PC-3 (cell line): ENCODE measurements at regions not wholly inside any gene's neighbourhood (a gene's known extent, or its start where the extent isn't known, plus 50 kb on each side); places are given as distances from the start of the nearest gene placed in this dataset.
"Not testable (repeated sequence)": the region's sequence is repeated elsewhere in the genome, so short reads cannot be mapped to it uniquely, and the experiment has no call there.

Experiments
- ATAC-seq: fragments of 200-7000 bp; cut with Tn5 transposase; 2 replicates; pipeline ENCODE4 v1.9.1; 2020; ENCODE audit warnings: mild to moderate bottlenecking, moderate library complexity
- BruUV-seq: library from RNA; stranded (reverse); fragments of 400-500 nt; replicated peaks from 2 replicates; lab custom pipeline; 2021; lab: Mats Ljungman, UMichigan
- CTCF ChIA-PET: fragments of 300-600 bp; sonication (Branson Sonifier 250); formaldehyde crosslinking; loops from one replicate; lab custom pipeline; 2022; ENCODE audit warnings: antibody characterized with exemption; lab: Charles Lee
- POLR2A ChIA-PET: fragments of 300-600 bp; sonication (Branson Sonifier 250); formaldehyde crosslinking; loops from one replicate; lab custom pipeline; 2022; ENCODE audit warnings: antibody characterized with exemption; ENCODE audit not compliant: unreplicated experiment; lab: Charles Lee
- DNase-seq: peaks from one replicate; pipeline ENCODE4 v3.0.0-alpha.2; 2015
- H2AFZ ChIP-seq: fragments of 300-600 bp; sonication (generic); 2 replicates; pipeline ENCODE4 v1.6.0; 2016; ENCODE audit warnings: antibody characterized with exemption, low read length
- H3F3A ChIP-seq: fragments of 300-600 bp; sonication (generic); one replicate; pipeline ENCODE4 v1.6.0; 2017; ENCODE audit warnings: antibody characterized with exemption, low read length, control low read depth, mild to moderate bottlenecking; ENCODE audit not compliant: unreplicated experiment
- H3K27ac ChIP-seq: fragments of 300-600 bp; sonication (generic); 2 replicates; pipeline ENCODE4 v1.5.1; 2016; ENCODE audit warnings: mild to moderate bottlenecking, low read length
- H3K27me3 ChIP-seq: fragments of 300-600 bp; sonication (generic); 2 replicates; pipeline ENCODE4 v1.6.1; 2016; ENCODE audit warnings: low read length, mixed read lengths
- H3K36me3 ChIP-seq: fragments of 300-600 bp; sonication (generic); 2 replicates; pipeline ENCODE4 v1.6.1; 2016; ENCODE audit warnings: low read depth, mixed run types, low read length, mixed read lengths
- H3K4me1 ChIP-seq: fragments of 300-600 bp; sonication (generic); 2 replicates; pipeline ENCODE4 v1.5.1; 2016; ENCODE audit warnings: low read length; ENCODE audit not compliant: insufficient read depth
- H3K4me2 ChIP-seq: fragments of 300-600 bp; sonication (generic); 2 replicates; pipeline ENCODE4 v1.6.0; 2016; ENCODE audit warnings: low read length
- H3K4me3 ChIP-seq: fragments of 300-600 bp; sonication (generic); 2 replicates; pipeline ENCODE4 v1.5.1; 2016; ENCODE audit warnings: mild to moderate bottlenecking, low read length, mixed read lengths
- H3K79me2 ChIP-seq: fragments of 300-600 bp; sonication (generic); 2 replicates; pipeline ENCODE4 v1.6.1; 2017; ENCODE audit warnings: low read length, mixed read lengths
- H3K9ac ChIP-seq: fragments of 300-600 bp; sonication (generic); 2 replicates; pipeline ENCODE4 v1.6.0; 2016; ENCODE audit warnings: mild to moderate bottlenecking, low read length
- H3K9me2 ChIP-seq: fragments of 300-600 bp; sonication (generic); replicated peaks from 2 replicates; pipeline ENCODE4 v1.6.1; 2016; ENCODE audit warnings: mixed run types, low read length, mixed read lengths
- H3K9me3 ChIP-seq: fragments of 300-600 bp; sonication (generic); 2 replicates; pipeline ENCODE4 v1.6.1; 2016; ENCODE audit warnings: low read length, mixed read lengths
- H4K20me1 ChIP-seq: fragments of 300-600 bp; sonication (generic); 2 replicates; pipeline ENCODE4 v1.6.1; 2016; ENCODE audit warnings: low read length, mixed read lengths
- EZH2 ChIP-seq: fragments of 300-600 bp; sonication (generic); IDR thresholded peaks from one replicate; pipeline ENCODE4 v1.6.1; 2017; ENCODE audit warnings: antibody characterized with exemption, mild to moderate bottlenecking, low read length; ENCODE audit not compliant: unreplicated experiment
- EZH2phosphoT487 ChIP-seq: fragments of 300-600 bp; sonication (generic); IDR thresholded peaks from 2 replicates; pipeline ENCODE4 v1.6.1; 2018; ENCODE audit warnings: mild to moderate bottlenecking, antibody characterized with exemption, low read length, borderline replicate concordance
- intact Hi-C: fragments of 100-400 bp; cut with micrococcal nuclease; formaldehyde crosslinking; loops from 2 replicates; pipeline ENCODE4 v1.9.0; 2023
- TF ChIP-seq, protein P1 (sequence below): fragments of 300-600 bp; sonication (generic); conservative IDR thresholded peaks from 2 replicates; pipeline ENCODE4 v1.5.1; 2017; ENCODE audit warnings: antibody characterized with exemption, low read depth, mild to moderate bottlenecking, low read length

DNA sequence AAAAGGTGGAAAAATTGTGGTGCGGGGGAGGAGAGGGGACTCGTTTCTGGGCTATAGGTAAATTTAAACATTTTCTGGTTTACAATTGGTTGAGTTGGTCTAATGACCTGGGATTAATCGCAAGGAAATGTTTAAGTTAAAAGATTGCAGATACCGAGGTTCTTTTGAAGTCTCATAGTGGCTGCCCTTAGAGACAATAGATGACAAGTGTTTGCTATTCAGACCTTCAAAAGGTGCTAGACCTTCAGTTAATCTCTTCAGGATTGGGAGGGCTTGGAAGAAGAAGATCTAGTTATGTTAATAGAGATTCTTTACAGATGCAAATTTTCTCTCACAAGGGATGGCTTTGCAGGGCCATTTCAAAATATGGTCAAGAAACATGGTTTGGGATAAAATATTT lies 2286.1 kb upstream of the AGA start:
- H3K27me3 ChIP-seq = no peaks in the 10 kb centered on the region
- H3K9me2 ChIP-seq = no peaks in the 10 kb centered on the region
- no peak overlapping the region for H3K4me2 ChIP-seq
- ATAC-seq = no peak
- H3K36me3 ChIP-seq = no peaks in the 10 kb centered on the region
- no peaks in the 10 kb centered on the region for H3K79me2 ChIP-seq
- no peaks in the 10 kb centered on the region for H4K20me1 ChIP-seq
- H3K4me3 ChIP-seq = no peak overlapping the region
- H3K9ac ChIP-seq = no peak overlapping the region
- no peaks in the 10 kb centered on the region for H3K9me3 ChIP-seq
- no peak overlapping the region for H3K27ac ChIP-seq
- intact Hi-C loops = no loop called here
- no peak overlapping the region for H2AFZ ChIP-seq
- no peak for DNase-seq
- BruUV-seq = no TSS peak
- ChIA-PET CTCF (no interaction called here), POLR2A (no interaction called here)
- no peaks in the 10 kb centered on the region for H3K4me1 ChIP-seq
- no peaks in the 10 kb centered on the region for H3F3A ChIP-seq
- TF ChIP-seq EZH2 (no peak), EZH2phosphoT487 (no peak)
- TF ChIP-seq, protein P1, sequence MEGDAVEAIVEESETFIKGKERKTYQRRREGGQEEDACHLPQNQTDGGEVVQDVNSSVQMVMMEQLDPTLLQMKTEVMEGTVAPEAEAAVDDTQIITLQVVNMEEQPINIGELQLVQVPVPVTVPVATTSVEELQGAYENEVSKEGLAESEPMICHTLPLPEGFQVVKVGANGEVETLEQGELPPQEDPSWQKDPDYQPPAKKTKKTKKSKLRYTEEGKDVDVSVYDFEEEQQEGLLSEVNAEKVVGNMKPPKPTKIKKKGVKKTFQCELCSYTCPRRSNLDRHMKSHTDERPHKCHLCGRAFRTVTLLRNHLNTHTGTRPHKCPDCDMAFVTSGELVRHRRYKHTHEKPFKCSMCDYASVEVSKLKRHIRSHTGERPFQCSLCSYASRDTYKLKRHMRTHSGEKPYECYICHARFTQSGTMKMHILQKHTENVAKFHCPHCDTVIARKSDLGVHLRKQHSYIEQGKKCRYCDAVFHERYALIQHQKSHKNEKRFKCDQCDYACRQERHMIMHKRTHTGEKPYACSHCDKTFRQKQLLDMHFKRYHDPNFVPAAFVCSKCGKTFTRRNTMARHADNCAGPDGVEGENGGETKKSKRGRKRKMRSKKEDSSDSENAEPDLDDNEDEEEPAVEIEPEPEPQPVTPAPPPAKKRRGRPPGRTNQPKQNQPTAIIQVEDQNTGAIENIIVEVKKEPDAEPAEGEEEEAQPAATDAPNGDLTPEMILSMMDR = no peak

DNA sequence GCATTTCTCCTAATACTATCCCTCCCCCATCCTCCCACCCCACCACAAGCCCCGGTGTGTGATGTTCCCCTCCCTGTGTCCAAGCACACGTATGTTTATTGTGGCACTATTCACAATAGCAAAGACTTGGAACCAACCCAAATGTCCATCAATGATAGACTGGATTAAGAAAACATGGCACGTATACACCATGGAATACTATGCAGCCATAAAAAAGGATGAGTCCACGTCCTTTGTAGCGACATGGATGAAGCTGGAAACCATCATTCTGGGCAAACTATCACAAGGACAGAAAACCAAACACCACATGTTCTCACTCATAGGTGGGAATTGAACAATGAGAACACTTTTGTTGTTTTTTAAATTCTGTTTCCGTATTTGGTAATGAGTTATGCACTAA lies 2294.6 kb upstream of the AGA start:
- BruUV-seq = not testable (repeated sequence)

DNA sequence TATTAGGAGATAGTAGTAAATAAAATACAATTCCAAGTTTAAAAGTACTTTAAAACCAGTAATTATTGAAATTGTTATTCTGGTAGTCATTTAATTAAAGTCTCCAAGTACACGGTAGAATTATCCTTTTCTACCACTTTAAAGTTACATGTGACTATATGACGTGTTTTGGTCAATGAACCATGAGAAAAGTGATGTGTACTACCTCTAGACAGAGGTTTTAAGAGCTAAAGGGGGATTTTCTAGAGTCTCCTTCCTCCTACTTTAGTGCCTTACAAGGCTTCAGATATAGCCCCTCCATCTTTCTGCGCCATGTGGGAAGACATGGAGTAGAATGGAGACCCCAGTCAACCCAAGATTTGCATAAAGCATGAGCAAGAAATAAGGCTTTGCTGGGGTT lies 2296.6 kb upstream of the AGA start:
- no TSS peak for BruUV-seq
- no peak overlapping the region for H3K27ac ChIP-seq
- ATAC-seq = no peak
- H3K27me3 ChIP-seq = no peaks in the 10 kb centered on the region
- no peaks in the 10 kb centered on the region for H3K9me2 ChIP-seq
- H3F3A ChIP-seq = no peaks in the 10 kb centered on the region
- no peaks in the 10 kb centered on the region for H3K9me3 ChIP-seq
- H3K9ac ChIP-seq = no peak overlapping the region
- H4K20me1 ChIP-seq = no peaks in the 10 kb centered on the region
- no peaks in the 10 kb centered on the region for H3K4me1 ChIP-seq
- no peak for DNase-seq
- H3K4me3 ChIP-seq = no peak overlapping the region
- ChIA-PET CTCF (no interaction called here), POLR2A (no interaction called here)
- no peak overlapping the region for H2AFZ ChIP-seq
- H3K36me3 ChIP-seq = no peaks in the 10 kb centered on the region
- TF ChIP-seq EZH2 (no peak), EZH2phosphoT487 (no peak)
- TF ChIP-seq, protein P1 = no peak
- no peaks in the 10 kb centered on the region for H3K79me2 ChIP-seq
- H3K4me2 ChIP-seq = no peak overlapping the region
- intact Hi-C loops = no loop called here

More for the DNA sequence above, 2294.6 kb upstream of the AGA start:
- ATAC-seq, H3K4me2 ChIP-seq, H3K9me3 ChIP-seq, H3K4me1 ChIP-seq, H3K27me3 ChIP-seq, H3K79me2 ChIP-seq, H3K4me3 ChIP-seq, intact Hi-C loops, H3F3A ChIP-seq, H3K36me3 ChIP-seq, H3K9me2 ChIP-seq, H4K20me1 ChIP-seq, H3K27ac ChIP-seq, DNase-seq, H2AFZ ChIP-seq, CTCF ChIA-PET, POLR2A ChIA-PET, H3K9ac ChIP-seq: not testable (repeated sequence)
